Fibroblast of peridontal ligament (primary cell): ENCODE measurements at regions not wholly inside any gene's neighbourhood (a gene's known extent, or its start where the extent isn't known, plus 50 kb on each side); places are given as distances from the start of the nearest gene placed in this dataset.
"Not testable (repeated sequence)": the region's sequence is repeated elsewhere in the genome, so short reads cannot be mapped to it uniquely, and the experiment has no call there.

ENCODE experiments used
- DNase-seq: peaks from one replicate; pipeline ENCODE4 v3.0.0-alpha.2; 2010; ENCODE audit errors: extremely low read depth

- DNase-seq = no peak
These were observed 60.4 kb upstream of the PDHA2 start for GRCh38 chr4:95779447-95779846.

DNA sequence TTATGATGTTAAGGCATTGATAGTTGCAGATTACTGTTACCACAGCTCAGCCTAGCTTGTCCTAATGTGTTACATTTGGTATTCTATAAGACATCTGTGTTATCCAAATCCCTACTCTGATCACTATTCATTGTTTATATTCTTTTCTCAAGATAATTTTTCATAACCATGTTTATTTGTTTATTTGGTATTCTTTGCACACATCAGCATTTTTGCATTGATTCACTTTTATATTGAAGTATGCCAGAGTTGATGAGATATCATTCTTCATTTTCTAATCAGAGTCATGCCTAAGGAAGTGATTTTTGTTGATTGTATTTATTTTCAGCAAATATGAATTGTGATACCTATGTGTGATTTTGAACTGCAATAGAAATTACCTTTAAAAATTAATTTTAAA, 61.2 kb upstream of the PDHA2 start:
- no peak for DNase-seq

DNA sequence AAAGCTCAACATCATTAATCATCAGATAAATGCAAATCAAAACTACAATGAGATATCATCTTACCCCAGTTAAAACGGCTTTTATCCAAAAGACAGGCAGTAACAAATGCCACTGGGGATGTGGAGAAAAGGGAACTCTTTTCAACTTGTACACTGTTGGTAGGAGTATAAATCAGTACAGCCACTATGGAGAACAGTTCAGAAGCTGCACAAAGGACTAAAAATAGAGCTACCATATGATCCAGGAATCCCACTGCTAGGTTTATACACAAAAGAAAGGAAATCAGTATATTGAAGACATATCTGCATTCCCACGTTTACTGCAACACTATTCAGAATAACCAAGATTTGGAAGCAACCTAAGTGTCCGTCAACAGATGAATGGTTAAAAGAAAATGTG, 69.3 kb upstream of the PDHA2 start:
- DNase-seq = not testable (repeated sequence)

DNA sequence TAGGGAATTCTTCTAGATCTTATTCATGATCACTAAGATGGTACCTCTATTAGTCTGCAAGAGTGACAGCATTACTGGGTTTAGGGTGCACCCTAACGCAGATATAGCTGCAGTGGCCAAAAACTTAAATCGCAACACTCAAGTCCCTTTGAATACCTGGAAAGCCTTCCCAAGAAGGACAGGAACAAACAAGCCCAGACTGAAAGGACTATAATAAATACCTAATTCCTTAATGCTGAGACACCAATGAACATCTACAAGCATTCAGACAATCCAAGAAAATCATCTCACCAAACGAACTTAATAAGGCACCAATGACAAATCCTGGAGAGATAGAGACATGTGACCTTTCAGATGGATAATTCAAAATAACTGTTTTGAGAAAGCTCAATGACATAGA, 74.9 kb upstream of the PDHA2 start:
- DNase-seq = no peak

- no peak for DNase-seq
These were observed 78.0 kb upstream of the PDHA2 start for GRCh38 chr4:95761871-95762270.

GRCh38 chr4:95761426-95761825, 78.5 kb upstream of the PDHA2 start:
- DNase-seq = peak; percentile 0

GRCh38 chr4:95760646-95761045, 79.2 kb upstream of the PDHA2 start:
- DNase-seq = not testable (repeated sequence)

- no peak for DNase-seq
These were observed 81.9 kb upstream of the PDHA2 start for GRCh38 chr4:95758001-95758400.

- no peak for DNase-seq
These were observed 85.2 kb upstream of the PDHA2 start for GRCh38 chr4:95754667-95755066.

DNA sequence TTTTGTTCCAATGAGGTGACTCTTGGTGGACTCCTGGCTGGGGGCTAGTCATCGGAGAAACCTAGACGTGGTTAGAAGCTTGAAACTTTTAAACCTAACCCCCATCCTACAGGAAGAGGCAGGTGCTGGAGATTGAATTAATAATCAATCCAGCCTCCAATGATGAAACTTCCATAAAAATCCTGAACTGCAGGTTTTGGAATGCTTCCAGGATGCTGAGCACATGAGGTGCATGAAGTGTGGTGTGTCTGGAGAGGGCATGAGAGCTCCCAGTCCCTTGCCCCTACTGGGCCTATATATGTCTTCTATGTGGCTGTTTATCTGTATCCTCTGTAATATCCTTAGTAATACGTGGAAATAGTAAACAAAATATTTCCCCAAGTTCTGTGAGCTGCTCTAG, 90.7 kb upstream of the PDHA2 start:
- no peak for DNase-seq

DNA sequence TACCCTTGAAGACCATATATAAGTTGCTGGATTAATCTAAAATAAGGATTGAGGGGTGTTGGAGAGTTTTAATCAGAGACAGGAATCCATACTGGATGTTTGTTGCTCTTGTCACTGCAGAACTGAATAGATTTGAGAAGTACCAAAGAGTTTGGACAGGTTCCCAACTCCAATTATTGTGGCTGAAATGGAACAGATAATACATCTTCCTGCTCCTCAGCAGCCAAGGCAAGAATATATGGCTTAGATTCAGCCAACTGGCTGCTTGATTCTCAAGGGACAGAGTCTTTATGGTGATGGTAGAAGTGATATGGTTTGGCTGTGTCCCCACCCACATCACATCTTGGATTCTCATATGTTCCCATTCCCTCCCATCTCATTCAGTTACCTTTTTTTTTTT, 97.0 kb upstream of the PDHA2 start:
- DNase-seq = no peak

DNA sequence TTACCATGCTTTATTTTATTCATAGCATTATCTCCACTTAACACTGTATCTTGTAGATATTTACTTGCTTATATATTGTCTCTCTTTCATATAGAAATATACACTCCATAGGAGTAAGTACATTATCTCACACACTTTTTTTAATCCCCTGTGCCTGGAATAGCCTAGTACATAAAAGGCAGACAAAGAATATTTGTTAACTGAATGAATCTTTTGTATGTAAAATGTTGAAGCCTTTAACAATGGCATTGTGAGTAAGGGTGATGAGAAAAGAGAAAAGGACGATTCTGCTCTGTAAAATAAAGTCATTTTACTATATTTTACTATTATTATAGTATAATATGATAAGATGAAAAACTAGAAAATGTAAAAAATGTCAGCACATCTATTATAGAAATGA, 97.7 kb upstream of the PDHA2 start:
- no peak for DNase-seq

DNA sequence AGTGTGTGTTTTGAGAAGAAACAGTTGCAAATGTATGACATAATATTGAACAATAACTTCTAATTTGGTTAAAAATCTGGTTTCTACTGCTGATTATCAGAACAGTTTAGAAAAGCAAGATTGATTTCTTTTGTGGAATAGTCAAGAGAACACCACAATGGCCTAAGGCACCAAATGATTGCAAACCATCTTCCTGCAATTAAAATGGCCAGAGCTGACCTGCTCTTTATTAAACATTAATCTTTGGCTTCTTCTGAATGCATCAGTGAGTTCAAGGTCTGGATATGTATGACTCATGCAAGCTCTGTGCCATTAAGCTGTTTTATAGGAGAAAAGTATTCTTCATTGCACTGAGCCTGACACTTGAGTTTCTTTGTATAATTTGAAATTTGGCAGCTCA, 107.8 kb upstream of the PDHA2 start:
- no peak for DNase-seq

DNA sequence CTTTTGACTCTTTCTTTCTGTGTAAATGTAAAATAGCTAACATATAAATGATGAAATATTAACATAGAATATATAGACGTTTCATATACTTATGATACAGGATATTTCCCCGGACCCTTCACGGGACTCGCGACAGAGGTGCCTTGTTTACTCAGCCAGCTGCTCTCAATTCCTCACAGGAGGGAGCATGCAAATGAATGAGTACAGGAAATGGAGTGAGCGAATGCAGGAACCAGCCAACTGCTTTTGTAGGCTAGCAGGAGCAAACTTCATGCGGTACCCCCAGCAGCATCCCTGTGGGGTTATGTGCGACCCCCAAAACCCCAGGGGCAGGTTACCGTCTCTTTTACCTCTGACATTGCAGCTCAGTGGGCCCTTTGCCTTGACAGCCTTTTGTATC, 110.3 kb upstream of the PDHA2 start:
- DNase-seq = no peak

GRCh38 chr4:95728145-95728544, 111.7 kb upstream of the PDHA2 start:
- no peak for DNase-seq

- no peak for DNase-seq
These were observed 124.1 kb upstream of the PDHA2 start for GRCh38 chr4:95715830-95716229.

DNA sequence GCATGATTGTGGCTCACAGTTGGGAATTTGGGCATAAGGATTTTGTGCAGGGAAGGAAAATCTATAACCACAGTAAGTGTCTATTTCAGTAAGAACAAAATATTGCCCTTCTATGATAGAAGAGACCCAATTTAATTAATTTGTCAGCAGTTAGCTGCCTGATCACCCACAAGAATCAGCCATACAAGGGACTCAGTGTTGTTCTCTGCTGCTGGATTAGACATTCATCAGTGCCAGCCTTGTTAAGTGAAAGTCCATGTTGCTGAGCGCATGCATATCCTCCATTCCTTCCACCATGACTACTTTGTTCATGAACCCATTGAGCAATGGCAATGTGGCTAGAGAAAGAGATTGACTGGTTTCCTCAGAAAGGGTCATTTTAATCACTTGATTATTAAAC, 125.3 kb upstream of the PDHA2 start:
- no peak for DNase-seq

- no peak for DNase-seq
These were observed 134.6 kb upstream of the PDHA2 start for GRCh38 chr4:95705323-95705722.

DNA sequence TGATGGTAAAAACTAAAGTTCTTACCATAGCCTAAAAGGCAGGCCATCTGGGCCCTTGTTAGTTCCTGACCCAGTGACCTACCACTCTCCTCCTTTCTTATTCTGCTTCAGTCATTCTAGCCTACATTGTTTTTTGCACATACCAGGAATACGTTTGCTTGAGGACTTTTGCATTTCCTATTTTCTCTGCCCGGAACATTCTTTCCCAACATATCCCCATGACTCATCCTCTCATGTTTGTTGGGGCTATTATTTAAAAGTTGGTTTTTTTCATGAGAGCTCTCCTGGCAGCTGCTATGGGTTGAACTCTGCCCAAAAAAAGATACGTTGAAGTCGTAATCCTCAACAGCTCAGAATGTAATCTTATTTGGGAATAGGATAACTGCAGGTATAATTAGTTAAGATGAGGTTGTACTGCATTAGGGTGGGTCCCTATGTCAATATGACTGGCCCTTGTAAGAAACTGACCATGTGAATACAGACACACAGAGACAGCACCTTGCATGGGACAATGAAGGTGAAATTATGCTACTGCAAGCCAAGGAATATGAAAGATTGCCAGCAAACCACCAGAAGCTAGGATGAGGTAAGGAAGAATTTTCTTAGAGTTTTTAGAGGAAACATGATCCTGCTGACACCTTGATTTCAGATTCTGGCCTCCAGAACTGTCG, 138.3 kb upstream of the PDHA2 start:
- DNase-seq = no peak

DNA sequence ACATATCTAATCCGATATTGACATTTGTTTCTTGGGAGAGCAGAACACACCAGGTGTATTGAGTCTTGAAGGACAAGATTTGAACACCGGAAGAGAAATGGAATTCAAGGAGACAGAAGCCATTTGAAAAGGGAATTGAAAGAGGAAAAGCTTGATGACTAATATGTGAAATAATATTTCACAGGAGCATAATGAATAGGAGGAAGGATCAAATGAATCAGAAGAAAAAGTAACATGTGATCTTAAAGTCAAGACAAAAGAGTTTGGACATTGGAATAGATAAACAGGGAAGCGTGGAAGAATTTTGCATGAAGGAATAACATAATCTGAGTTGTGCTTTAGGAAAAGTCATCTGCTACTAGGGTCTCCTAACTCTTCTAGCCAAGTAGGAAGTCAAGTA, 145.5 kb upstream of the PDHA2 start:
- no peak for DNase-seq

GRCh38 chr4:95693594-95693993, 144.8 kb upstream of the UNC5C start:
- DNase-seq = peak; percentile 0

GRCh38 chr4:95676190-95676589, 127.4 kb upstream of the UNC5C start:
- no peak for DNase-seq

DNA sequence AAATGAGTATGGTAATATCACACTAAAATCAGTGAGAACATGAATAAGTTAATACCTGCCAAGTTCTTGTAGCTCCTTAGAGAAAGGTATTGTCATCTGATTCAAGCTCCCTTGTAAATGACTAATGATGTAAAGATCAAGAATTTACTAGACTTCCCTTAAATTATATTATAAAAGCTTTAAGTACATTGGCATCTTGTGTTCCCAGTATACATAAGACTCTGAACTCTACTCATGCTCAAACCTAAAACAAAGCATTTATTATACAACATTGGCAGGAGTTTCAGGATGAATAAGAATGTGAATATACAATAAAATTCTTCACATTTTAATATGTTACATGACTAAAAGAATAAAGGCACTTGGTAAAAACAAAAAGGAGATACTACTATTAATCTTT, 126.8 kb upstream of the UNC5C start:
- no peak for DNase-seq

DNA sequence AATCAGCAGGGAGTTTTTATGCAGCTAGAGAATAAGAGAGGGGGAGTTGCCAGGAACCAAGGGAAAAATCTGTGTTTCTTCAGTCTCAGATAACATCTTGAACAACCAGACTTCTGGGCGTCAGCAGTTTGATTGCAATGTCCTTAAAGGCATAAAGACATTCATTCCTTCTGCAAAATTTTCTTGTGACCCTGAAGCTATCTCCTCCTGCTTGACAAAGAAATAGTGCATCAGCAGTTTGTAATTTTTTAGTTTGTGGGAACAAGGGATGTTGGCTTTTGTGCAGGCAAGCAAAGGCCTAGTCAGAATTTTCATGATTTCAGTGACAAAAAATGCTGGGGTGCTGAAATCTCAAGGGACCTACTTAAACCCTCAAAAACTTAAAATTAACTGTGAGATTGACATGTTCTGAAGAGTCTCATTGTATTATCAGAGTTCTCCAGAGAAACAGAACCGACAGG, 125.8 kb upstream of the UNC5C start:
- no peak for DNase-seq
